ENCODE measurements at regions not wholly inside any gene's neighbourhood (a gene's known extent, or its start where the extent isn't known, plus 50 kb on each side); places are given as distances from the start of the nearest gene placed in this dataset.

- TF ChIP-seq TAF1 (IDR thresholded peaks at IDR 0.05; ENCODE audit: borderline replicate concordance, insufficient read depth, low read length) (no peak), FOXP2 (optimal IDR thresholded peaks at IDR 0.05; ENCODE audit: borderline replicate concordance, extremely low read depth, extremely low read length, insufficient read depth) (no peak), REST (IDR thresholded peaks at IDR 0.05; ENCODE audit: insufficient read depth in 1 of 2, low read depth in 2 of 2, low read length in 2 of 2) (no peak), SIN3A (IDR thresholded peaks at IDR 0.05; ENCODE audit: borderline replicate concordance, insufficient read depth, low read length) (no peak), POLR2AphosphoS5 (IDR thresholded peaks at IDR 0.05; ENCODE audit: low read depth, low read length) (no peak)
Measured at GRCh38 chr18:56379256-56379655, 259.1 kb downstream of the TXNL1 start.

- TF ChIP-seq FOXP2 (optimal IDR thresholded peaks at IDR 0.05; ENCODE audit: borderline replicate concordance, extremely low read depth, extremely low read length, insufficient read depth) (no peak), REST (IDR thresholded peaks at IDR 0.05; ENCODE audit: insufficient read depth in 1 of 2, low read depth in 2 of 2, low read length in 2 of 2) (no peak), TAF1 (IDR thresholded peaks at IDR 0.05; ENCODE audit: borderline replicate concordance, insufficient read depth, low read length) (no peak), SIN3A (IDR thresholded peaks at IDR 0.05; ENCODE audit: borderline replicate concordance, insufficient read depth, low read length) (no peak), POLR2AphosphoS5 (IDR thresholded peaks at IDR 0.05; ENCODE audit: low read depth, low read length) (no peak)
Measured at GRCh38 chr18:56377231-56377630, 261.2 kb downstream of the TXNL1 start.

GRCh38 chr18:56374007-56374655 is 264.3 kb downstream of the TXNL1 start:
- TF ChIP-seq REST (IDR thresholded peaks at IDR 0.05; ENCODE audit: insufficient read depth in 1 of 2, low read depth in 2 of 2, low read length in 2 of 2) (no peak), SIN3A (IDR thresholded peaks at IDR 0.05; ENCODE audit: borderline replicate concordance, insufficient read depth, low read length) (no peak), POLR2AphosphoS5 (IDR thresholded peaks at IDR 0.05; ENCODE audit: low read depth, low read length) (no peak), FOXP2 (optimal IDR thresholded peaks at IDR 0.05; ENCODE audit: borderline replicate concordance, extremely low read depth, extremely low read length, insufficient read depth) (no peak), TAF1 (IDR thresholded peaks at IDR 0.05; ENCODE audit: borderline replicate concordance, insufficient read depth, low read length) (no peak)

- TF ChIP-seq SIN3A (IDR thresholded peaks at IDR 0.05; ENCODE audit: borderline replicate concordance, insufficient read depth, low read length), result no peak
- no peak for TF ChIP-seq POLR2AphosphoS5 (IDR thresholded peaks at IDR 0.05; ENCODE audit: low read depth, low read length)
- no peak for TF ChIP-seq FOXP2 (optimal IDR thresholded peaks at IDR 0.05; ENCODE audit: borderline replicate concordance, extremely low read depth, extremely low read length, insufficient read depth)
- TF ChIP-seq TAF1 (IDR thresholded peaks at IDR 0.05; ENCODE audit: borderline replicate concordance, insufficient read depth, low read length), result no peak
- TF ChIP-seq REST (IDR thresholded peaks at IDR 0.05; ENCODE audit: insufficient read depth in 1 of 2, low read depth in 2 of 2, low read length in 2 of 2), result no peak
Measured at GRCh38 chr18:56373601-56374000, 264.8 kb downstream of the TXNL1 start.

Measured in PFSK-1 (cell line).